ENCODE measurements at regions not wholly inside any gene's neighbourhood (a gene's known extent, or its start where the extent isn't known, plus 50 kb on each side); places are given as distances from the start of the nearest gene placed in this dataset.
A peak's percentile ranks its signal among the peaks of the same experiment; 100 is the strongest.

DNA sequence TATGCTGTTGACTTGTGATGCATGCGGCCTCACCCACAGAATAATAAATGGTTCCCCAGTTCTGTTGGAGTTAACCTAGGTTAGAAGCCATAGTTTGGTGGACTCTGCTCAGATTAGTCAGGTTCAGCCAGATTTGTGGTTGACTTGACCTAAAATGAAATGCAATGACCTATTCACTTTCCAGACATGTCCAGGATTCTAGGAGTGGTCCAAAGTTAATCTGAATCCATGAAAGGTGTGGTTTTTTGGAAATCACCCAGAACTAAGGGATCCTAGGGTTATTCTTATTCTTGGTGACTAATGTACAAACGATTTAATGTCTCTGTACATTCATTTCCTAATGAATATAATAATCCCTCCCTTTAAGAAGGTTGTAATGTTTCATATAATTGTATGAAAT lies 88.9 kb upstream of the RBBP8 start:
- no peak for DNase-seq (ENCODE audit: low spot score)
- no peak overlapping the region for H3K4me3 ChIP-seq
- no peaks in the 10 kb centered on the region for H3K9me3 ChIP-seq
- H3K27me3 ChIP-seq = no peaks in the 10 kb centered on the region
- TF ChIP-seq, protein P1, sequence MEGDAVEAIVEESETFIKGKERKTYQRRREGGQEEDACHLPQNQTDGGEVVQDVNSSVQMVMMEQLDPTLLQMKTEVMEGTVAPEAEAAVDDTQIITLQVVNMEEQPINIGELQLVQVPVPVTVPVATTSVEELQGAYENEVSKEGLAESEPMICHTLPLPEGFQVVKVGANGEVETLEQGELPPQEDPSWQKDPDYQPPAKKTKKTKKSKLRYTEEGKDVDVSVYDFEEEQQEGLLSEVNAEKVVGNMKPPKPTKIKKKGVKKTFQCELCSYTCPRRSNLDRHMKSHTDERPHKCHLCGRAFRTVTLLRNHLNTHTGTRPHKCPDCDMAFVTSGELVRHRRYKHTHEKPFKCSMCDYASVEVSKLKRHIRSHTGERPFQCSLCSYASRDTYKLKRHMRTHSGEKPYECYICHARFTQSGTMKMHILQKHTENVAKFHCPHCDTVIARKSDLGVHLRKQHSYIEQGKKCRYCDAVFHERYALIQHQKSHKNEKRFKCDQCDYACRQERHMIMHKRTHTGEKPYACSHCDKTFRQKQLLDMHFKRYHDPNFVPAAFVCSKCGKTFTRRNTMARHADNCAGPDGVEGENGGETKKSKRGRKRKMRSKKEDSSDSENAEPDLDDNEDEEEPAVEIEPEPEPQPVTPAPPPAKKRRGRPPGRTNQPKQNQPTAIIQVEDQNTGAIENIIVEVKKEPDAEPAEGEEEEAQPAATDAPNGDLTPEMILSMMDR (IDR thresholded peaks at IDR 0.05) = no peak
- no peaks in the 10 kb centered on the region for H3K4me1 ChIP-seq
- no peak overlapping the region for H3K27ac ChIP-seq
- no peaks in the 10 kb centered on the region for H3K36me3 ChIP-seq

DNA sequence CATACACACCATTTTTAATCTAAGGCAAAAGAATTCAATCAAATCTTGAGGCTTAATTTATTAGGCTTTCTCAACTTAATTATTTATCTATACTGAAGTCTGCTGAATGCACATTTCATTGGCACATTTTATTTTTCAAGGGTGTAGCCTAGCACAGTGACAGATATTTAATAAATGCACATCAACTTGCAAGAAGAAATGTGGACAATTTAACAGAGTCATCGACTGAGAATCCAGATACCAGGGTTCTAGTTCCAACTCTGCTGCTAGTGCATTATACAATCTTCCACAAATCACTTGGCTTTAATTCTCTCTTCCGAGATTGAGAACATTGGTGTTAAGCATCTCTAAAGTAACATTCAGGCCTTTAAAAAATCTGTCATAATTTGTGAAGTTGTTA lies 88.5 kb upstream of the RBBP8 start:
- Histone ChIP-seq H3K9me3 (no peaks in the 10 kb centered on the region), H3K4me1 (no peaks in the 10 kb centered on the region), H3K27me3 (no peaks in the 10 kb centered on the region), H3K36me3 (no peaks in the 10 kb centered on the region), H3K4me3 (no peak overlapping the region), H3K27ac (no peak overlapping the region)
- TF ChIP-seq, protein P1 (IDR thresholded peaks at IDR 0.05) = no peak
- DNase-seq (ENCODE audit: low spot score) = no peak

DNA sequence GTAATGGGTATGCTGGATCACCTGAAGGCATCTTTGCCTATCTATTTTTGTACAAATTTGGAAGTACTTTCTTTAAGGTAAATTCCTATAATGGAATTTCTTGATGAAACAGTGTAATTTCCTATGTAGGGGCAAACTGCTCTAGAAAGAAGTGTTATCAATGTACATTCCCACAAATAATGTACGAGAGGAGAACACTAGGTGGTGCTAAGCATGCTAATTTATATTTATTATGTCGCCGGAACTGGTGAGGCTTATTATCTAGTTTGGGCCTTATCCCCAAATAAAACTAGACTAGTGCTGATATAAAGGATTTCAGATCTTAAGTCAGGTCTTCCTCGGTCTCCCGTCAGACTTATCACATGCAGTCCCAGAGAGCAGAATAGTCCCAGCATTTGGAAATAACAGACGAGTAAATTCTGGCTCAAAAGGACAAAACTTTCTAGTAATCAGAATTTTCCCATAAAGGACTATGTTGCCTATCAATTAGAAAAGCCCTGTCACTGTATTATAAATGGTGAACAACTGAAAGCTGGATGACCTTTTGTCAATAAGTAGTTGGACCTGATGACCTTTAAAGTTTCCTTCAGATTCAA lies 86.9 kb upstream of the RBBP8 start:
- Histone ChIP-seq H3K27ac (no peak overlapping the region), H3K27me3 (no peaks in the 10 kb centered on the region), H3K9me3 (no peaks in the 10 kb centered on the region), H3K4me1 (no peaks in the 10 kb centered on the region), H3K4me3 (no peak overlapping the region), H3K36me3 (no peaks in the 10 kb centered on the region)
- TF ChIP-seq, protein P1 (IDR thresholded peaks at IDR 0.05) = peak in 1 of 2 donors; percentile 56
- DNase-seq (ENCODE audit: low spot score) = no peak

DNA sequence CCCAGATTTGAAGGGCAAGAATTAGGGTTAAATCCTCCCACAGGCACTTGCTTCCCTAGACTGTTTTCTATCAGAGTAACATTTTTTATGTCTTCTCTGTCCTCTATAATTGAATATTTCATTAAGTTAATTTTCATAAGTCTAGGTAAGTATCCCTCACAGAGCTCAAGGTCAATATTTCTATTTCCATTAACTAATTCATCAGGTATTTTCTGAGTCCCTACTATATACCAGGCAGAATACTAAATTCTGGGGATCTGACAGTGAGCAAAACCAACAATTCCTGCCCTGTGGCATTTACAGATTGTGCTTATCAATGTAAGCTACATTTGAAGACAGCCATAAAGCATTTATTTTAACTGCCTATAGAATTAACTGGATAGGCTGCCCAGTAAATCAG lies 86.4 kb upstream of the RBBP8 start:
- TF ChIP-seq, protein P1 (IDR thresholded peaks at IDR 0.05) = no peak
- H3K27me3 ChIP-seq = no peaks in the 10 kb centered on the region
- DNase-seq (ENCODE audit: low spot score) = no peak
- H3K4me1 ChIP-seq = no peaks in the 10 kb centered on the region
- H3K27ac ChIP-seq = no peak overlapping the region
- no peaks in the 10 kb centered on the region for H3K9me3 ChIP-seq
- no peak overlapping the region for H3K4me3 ChIP-seq
- H3K36me3 ChIP-seq = no peaks in the 10 kb centered on the region

DNA sequence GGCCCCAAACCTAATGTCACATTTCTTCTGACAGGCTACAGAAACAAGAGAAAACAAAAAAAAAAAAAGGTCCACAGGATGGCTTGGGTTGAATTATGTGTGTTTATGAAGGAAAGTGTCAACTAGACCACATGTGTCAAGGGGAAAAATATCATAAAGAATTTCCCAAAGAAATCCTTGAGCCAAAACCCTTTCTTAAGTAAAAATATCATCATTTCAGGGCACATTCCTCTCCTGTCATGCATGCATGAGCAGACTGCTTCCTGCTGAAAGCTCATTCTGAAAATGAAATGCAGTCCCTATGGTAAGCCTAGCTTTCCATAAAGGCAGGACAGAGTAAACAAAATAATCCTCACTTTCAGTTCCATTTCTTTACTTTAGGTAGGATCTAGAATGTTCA lies 85.7 kb upstream of the RBBP8 start:
- DNase-seq (ENCODE audit: low spot score) = no peak
- H3K27ac ChIP-seq = no peak overlapping the region
- no peaks in the 10 kb centered on the region for H3K27me3 ChIP-seq
- H3K36me3 ChIP-seq = no peaks in the 10 kb centered on the region
- TF ChIP-seq, protein P1 (IDR thresholded peaks at IDR 0.05) = no peak
- H3K4me3 ChIP-seq = no peak overlapping the region
- H3K4me1 ChIP-seq = no peaks in the 10 kb centered on the region
- no peaks in the 10 kb centered on the region for H3K9me3 ChIP-seq

DNA sequence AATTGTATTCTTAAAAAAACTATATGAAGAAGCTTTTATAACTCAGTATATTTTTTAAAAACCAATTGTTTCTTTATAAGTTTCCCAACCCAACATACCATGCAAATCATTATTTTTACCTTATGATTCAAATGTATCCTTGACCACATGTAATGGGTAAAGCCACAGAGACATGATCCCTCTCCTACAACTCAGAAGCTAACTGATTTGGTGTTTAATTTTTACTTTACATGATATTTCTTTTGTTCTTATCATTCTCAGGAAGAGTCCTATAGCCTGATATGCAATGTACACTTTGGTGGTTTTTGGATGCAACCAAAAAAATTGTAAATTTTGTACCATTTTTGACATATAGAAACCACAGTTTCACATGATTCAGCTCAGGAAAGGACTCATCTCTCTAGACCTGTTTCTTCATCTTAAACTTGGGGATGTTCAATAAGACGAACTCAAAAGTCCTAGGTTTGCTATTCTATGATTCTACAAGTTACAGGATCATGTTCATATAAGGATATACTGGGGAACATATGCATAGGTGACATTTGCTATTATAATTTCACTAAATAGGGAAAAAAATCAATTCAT lies 85.2 kb upstream of the RBBP8 start:
- Histone ChIP-seq H3K36me3 (no peaks in the 10 kb centered on the region), H3K4me1 (no peaks in the 10 kb centered on the region), H3K27ac (no peak overlapping the region), H3K27me3 (no peaks in the 10 kb centered on the region), H3K9me3 (no peaks in the 10 kb centered on the region), H3K4me3 (no peak overlapping the region)
- no peak for DNase-seq (ENCODE audit: low spot score)
- TF ChIP-seq, protein P1 (IDR thresholded peaks at IDR 0.05) = no peak
